GM12878 (cell line): ENCODE measurements at regions not wholly inside any gene's neighbourhood (a gene's known extent, or its start where the extent isn't known, plus 50 kb on each side); places are given as distances from the start of the nearest gene placed in this dataset.
"Not testable (repeated sequence)": the region's sequence is repeated elsewhere in the genome, so short reads cannot be mapped to it uniquely, and the experiment has no call there.

Source experiments
- YY1 ChIP-seq: IDR thresholded peaks from 2 replicates; pipeline ENCODE4 v1.6.1; 2011; ENCODE audit warnings: low read depth, mild to moderate bottlenecking, low read length
- ZZZ3 ChIP-seq: IDR thresholded peaks from 2 replicates; pipeline ENCODE4 v1.6.1; 2011; ENCODE audit warnings: low read depth; ENCODE audit not compliant: control insufficient read depth, insufficient read length

- TF ChIP-seq ZZZ3, YY1: not testable (repeated sequence)
These were observed 1028.8 kb downstream of the OLFM4 start for GRCh38 chr13:54057416-54057815.
